H1 (cell line): ENCODE measurements at regions not wholly inside any gene's neighbourhood (a gene's known extent, or its start where the extent isn't known, plus 50 kb on each side); places are given as distances from the start of the nearest gene placed in this dataset.

Experiments used
- SIN3A ChIP-seq, 2 experiments: IDR thresholded peaks in 1 of 2; conservative IDR thresholded peaks in 1 of 2; 2 replicates each; pipeline ENCODE4 v1.6.1; 2011 to 2012; ENCODE audit warnings: low read length in 2 of 2, improper control_type of control experiment in 1 of 2, low read depth in 1 of 2, mild to moderate bottlenecking in 1 of 2

GRCh38 chr1:195415584-195415983 is 1192.7 kb downstream of the KCNT2 start (continued):
- no peak for TF ChIP-seq SIN3A (conservative IDR thresholded peaks at IDR 0.05 in 1 of 2, IDR thresholded peaks at IDR 0.05 in 1 of 2; ENCODE audit: low read depth in 1 of 2, low read length in 2 of 2)
